GM12878 (cell line): ENCODE measurements at regions not wholly inside any gene's neighbourhood (a gene's known extent, or its start where the extent isn't known, plus 50 kb on each side); places are given as distances from the start of the nearest gene placed in this dataset.

Source experiments
- CTCF ChIP-seq, 3 experiments: IDR thresholded peaks in 2 of 3; conservative IDR thresholded peaks in 1 of 3; 2 replicates each; pipeline ENCODE4 v1.5.1; 2011; ENCODE audit warnings: low read depth in 3 of 3, low read length in 3 of 3, mild to moderate bottlenecking in 3 of 3, control low read depth in 2 of 3, moderate library complexity in 2 of 3, inconsistent platforms in 1 of 3, mixed read lengths in 1 of 3; ENCODE audit not compliant: control insufficient read depth in 2 of 3, insufficient read depth in 1 of 3; ENCODE audit errors: extremely low read depth in 1 of 3
- EP300 ChIP-seq, 2 experiments: fragments of 150-350 bp in 1 of 2; IDR thresholded peaks; 2 replicates each; pipeline ENCODE4 v1.6.1; 2011 to 2012; ENCODE audit warnings: low read depth in 2 of 2, low read length in 2 of 2, borderline replicate concordance in 1 of 2, improper control_type of control experiment in 1 of 2, inconsistent platforms in 1 of 2; ENCODE audit not compliant: control insufficient read depth in 1 of 2
- RCOR1 ChIP-seq: conservative IDR thresholded peaks from 2 replicates; pipeline ENCODE4 v1.6.1; 2012; ENCODE audit warnings: low read depth, low read length, improper control_type of control experiment
- STAT1 ChIP-seq: fragments of 450-650 bp; conservative IDR thresholded peaks from 2 replicates; pipeline ENCODE4 v1.6.1; 2014; ENCODE audit warnings: antibody characterized with exemption, mild to moderate bottlenecking

- TF ChIP-seq RCOR1 (no peak), CTCF (IDR thresholded peaks at IDR 0.05 in 2 of 3, conservative IDR thresholded peaks at IDR 0.05 in 1 of 3; ENCODE audit: control insufficient read depth in 2 of 3, extremely low read depth in 1 of 3, insufficient read depth in 1 of 3, low read depth in 3 of 3, low read length in 3 of 3) (no peak), EP300 (IDR thresholded peaks at IDR 0.05; ENCODE audit: borderline replicate concordance in 1 of 2, control insufficient read depth in 1 of 2, low read depth in 2 of 2, low read length in 2 of 2) (no peak), STAT1 (no peak)
These were observed 1048.1 kb downstream of the MCTP2 start for GRCh38 chr15:95279277-95280019.
